ENCODE measurements at regions not wholly inside any gene's neighbourhood (a gene's known extent, or its start where the extent isn't known, plus 50 kb on each side); places are given as distances from the start of the nearest gene placed in this dataset.

GRCh38 chr9:107631788-107632187, 142.2 kb upstream of the KLF4 start:
- H3K27ac ChIP-seq: no peak overlapping the region
- no peak for TF ChIP-seq CTCF (conservative IDR thresholded peaks at IDR 0.05)

GRCh38 chr9:107630156-107630555, 140.6 kb upstream of the KLF4 start:
- TF ChIP-seq CTCF (conservative IDR thresholded peaks at IDR 0.05): no peak
- no peak overlapping the region for H3K27ac ChIP-seq

GRCh38 chr9:107628444-107628843, 138.9 kb upstream of the KLF4 start:
- TF ChIP-seq CTCF (conservative IDR thresholded peaks at IDR 0.05): no peak
- no peak overlapping the region for H3K27ac ChIP-seq

GRCh38 chr9:107627781-107628180, 138.2 kb upstream of the KLF4 start:
- TF ChIP-seq CTCF (conservative IDR thresholded peaks at IDR 0.05): no peak

GRCh38 chr9:107626118-107626517, 136.5 kb upstream of the KLF4 start:
- no peak overlapping the region for H3K27ac ChIP-seq
- TF ChIP-seq CTCF (conservative IDR thresholded peaks at IDR 0.05): no peak

More at GRCh38 chr9:107627781-107628180, 138.2 kb upstream of the KLF4 start:
- H3K27ac ChIP-seq: no peak overlapping the region

GRCh38 chr9:107625383-107625984, 135.9 kb upstream of the KLF4 start:
- no peak for TF ChIP-seq CTCF (conservative IDR thresholded peaks at IDR 0.05)
- no peak overlapping the region for H3K27ac ChIP-seq

- H3K27ac ChIP-seq: no peak overlapping the region
- TF ChIP-seq CTCF (conservative IDR thresholded peaks at IDR 0.05): no peak
These were observed 134.8 kb upstream of the KLF4 start for GRCh38 chr9:107624234-107624948.
